Muscle layer of colon (tissue), 2 donors: ENCODE measurements at regions not wholly inside any gene's neighbourhood (a gene's known extent, or its start where the extent isn't known, plus 50 kb on each side); places are given as distances from the start of the nearest gene placed in this dataset.

Source experiments
- H3K27ac ChIP-seq: one replicate; pipeline ENCODE4 v1.7.0; 2013; ENCODE audit warnings: low read depth, mild to moderate bottlenecking, low read length, moderate library complexity
- H3K27me3 ChIP-seq, 2 donors: one replicate each; pipeline ENCODE4 v1.7.0; 2013; ENCODE audit warnings: low read length in 2 of 2, mild to moderate bottlenecking in 2 of 2; ENCODE audit not compliant: insufficient read depth in 2 of 2, control insufficient read depth in 1 of 2
- H3K36me3 ChIP-seq: one replicate; pipeline ENCODE4 v1.7.0; 2013; ENCODE audit warnings: mild to moderate bottlenecking, low read length; ENCODE audit not compliant: insufficient read depth
- H3K4me1 ChIP-seq: one replicate; pipeline ENCODE4 v1.7.0; 2013; ENCODE audit warnings: mild to moderate bottlenecking, low read length; ENCODE audit not compliant: insufficient read depth
- H3K4me3 ChIP-seq, 2 donors: one replicate each; pipeline ENCODE4 v1.7.0; 2013; ENCODE audit warnings: low read length in 2 of 2, low read depth in 1 of 2, mild to moderate bottlenecking in 1 of 2, moderate library complexity in 1 of 2
- H3K9ac ChIP-seq: one replicate; pipeline ENCODE4 v1.7.0; 2013; ENCODE audit warnings: low read length
- H3K9me3 ChIP-seq: one replicate; pipeline ENCODE4 v1.7.0; 2013; ENCODE audit warnings: mild to moderate bottlenecking, low read length
- donor health status: abdominal sarcoma.
- donor health status: Adenocarcinoma of cecum.

- no peaks in the 10 kb centered on the region for H3K9me3 ChIP-seq
- no peaks in the 10 kb centered on the region for H3K27me3 ChIP-seq
- H3K9ac ChIP-seq = no peak overlapping the region
- H3K4me1 ChIP-seq = no peaks in the 10 kb centered on the region
- no peak overlapping the region for H3K4me3 ChIP-seq
- no peaks in the 10 kb centered on the region for H3K36me3 ChIP-seq
- no peak overlapping the region for H3K27ac ChIP-seq
These were observed 746.6 kb upstream of the ACO1 start for GRCh38 chr9:31637861-31638260.

- H3K4me3 ChIP-seq = no peak overlapping the region
- no peaks in the 10 kb centered on the region for H3K36me3 ChIP-seq
- H3K9me3 ChIP-seq = no peaks in the 10 kb centered on the region
- no peak overlapping the region for H3K27ac ChIP-seq
- no peaks in the 10 kb centered on the region for H3K4me1 ChIP-seq
- no peaks in the 10 kb centered on the region for H3K27me3 ChIP-seq
- no peak overlapping the region for H3K9ac ChIP-seq
These were observed 745.0 kb upstream of the ACO1 start for GRCh38 chr9:31639451-31639850.

GRCh38 chr9:31669311-31669710 is 715.1 kb upstream of the ACO1 start:
- no peaks in the 10 kb centered on the region for H3K4me1 ChIP-seq
- H3K9me3 ChIP-seq = no peaks in the 10 kb centered on the region
- no peak overlapping the region for H3K27ac ChIP-seq
- H3K9ac ChIP-seq = no peak overlapping the region
- H3K27me3 ChIP-seq = no peaks in the 10 kb centered on the region
- no peak overlapping the region for H3K4me3 ChIP-seq
- no peaks in the 10 kb centered on the region for H3K36me3 ChIP-seq

- Histone ChIP-seq H3K27me3 (no peaks in the 10 kb centered on the region), H3K4me3 (no peak overlapping the region), H3K9ac (no peak overlapping the region), H3K9me3 (no peaks in the 10 kb centered on the region), H3K4me1 (no peaks in the 10 kb centered on the region), H3K27ac (no peak overlapping the region), H3K36me3 (no peaks in the 10 kb centered on the region)
These were observed 713.4 kb upstream of the ACO1 start for GRCh38 chr9:31671011-31671410.

- Histone ChIP-seq H3K27ac (no peak overlapping the region), H3K4me1 (no peaks in the 10 kb centered on the region), H3K4me3 (no peak overlapping the region), H3K27me3 (no peaks in the 10 kb centered on the region), H3K36me3 (no peaks in the 10 kb centered on the region), H3K9ac (no peak overlapping the region), H3K9me3 (no peaks in the 10 kb centered on the region)
These were observed 710.2 kb upstream of the ACO1 start for GRCh38 chr9:31674264-31674663.

GRCh38 chr9:31677415-31677814 is 707.0 kb upstream of the ACO1 start:
- Histone ChIP-seq H3K27me3 (no peaks in the 10 kb centered on the region), H3K27ac (no peak overlapping the region), H3K4me3 (no peak overlapping the region), H3K9me3 (no peaks in the 10 kb centered on the region), H3K4me1 (no peaks in the 10 kb centered on the region), H3K9ac (no peak overlapping the region), H3K36me3 (no peaks in the 10 kb centered on the region)

- H3K27ac ChIP-seq = no peak overlapping the region
- H3K4me1 ChIP-seq = no peaks in the 10 kb centered on the region
- H3K4me3 ChIP-seq = no peak overlapping the region
- no peaks in the 10 kb centered on the region for H3K27me3 ChIP-seq
- H3K36me3 ChIP-seq = no peaks in the 10 kb centered on the region
- H3K9me3 ChIP-seq = no peaks in the 10 kb centered on the region
- H3K9ac ChIP-seq = no peak overlapping the region
These were observed 706.6 kb upstream of the ACO1 start for GRCh38 chr9:31677877-31678276.

GRCh38 chr9:31683116-31683515 is 701.3 kb upstream of the ACO1 start:
- no peaks in the 10 kb centered on the region for H3K36me3 ChIP-seq
- H3K4me1 ChIP-seq = no peaks in the 10 kb centered on the region
- H3K27ac ChIP-seq = no peak overlapping the region
- no peaks in the 10 kb centered on the region for H3K27me3 ChIP-seq
- H3K9me3 ChIP-seq = no peaks in the 10 kb centered on the region
- H3K9ac ChIP-seq = no peak overlapping the region
- H3K4me3 ChIP-seq = no peak overlapping the region

- H3K9me3 ChIP-seq = no peaks in the 10 kb centered on the region
- H3K27me3 ChIP-seq = no peaks in the 10 kb centered on the region
- H3K36me3 ChIP-seq = no peaks in the 10 kb centered on the region
- no peak overlapping the region for H3K9ac ChIP-seq
- no peaks in the 10 kb centered on the region for H3K4me1 ChIP-seq
- no peak overlapping the region for H3K27ac ChIP-seq
- H3K4me3 ChIP-seq = no peak overlapping the region
These were observed 686.5 kb upstream of the ACO1 start for GRCh38 chr9:31697956-31698355.

GRCh38 chr9:31699836-31700235 is 684.6 kb upstream of the ACO1 start:
- Histone ChIP-seq H3K36me3 (no peaks in the 10 kb centered on the region), H3K9me3 (no peaks in the 10 kb centered on the region), H3K4me1 (no peaks in the 10 kb centered on the region), H3K27ac (no peak overlapping the region), H3K4me3 (no peak overlapping the region), H3K9ac (no peak overlapping the region), H3K27me3 (no peaks in the 10 kb centered on the region)

- Histone ChIP-seq H3K27ac (no peak overlapping the region), H3K9me3 (no peaks in the 10 kb centered on the region), H3K9ac (no peak overlapping the region), H3K27me3 (no peaks in the 10 kb centered on the region), H3K4me1 (no peaks in the 10 kb centered on the region), H3K4me3 (no peak overlapping the region), H3K36me3 (no peaks in the 10 kb centered on the region)
These were observed 684.0 kb upstream of the ACO1 start for GRCh38 chr9:31700252-31701045.

- no peak overlapping the region for H3K9ac ChIP-seq
- H3K36me3 ChIP-seq = no peaks in the 10 kb centered on the region
- no peak overlapping the region for H3K27ac ChIP-seq
- H3K9me3 ChIP-seq = no peaks in the 10 kb centered on the region
- H3K4me1 ChIP-seq = no peaks in the 10 kb centered on the region
- H3K27me3 ChIP-seq = no peaks in the 10 kb centered on the region
- H3K4me3 ChIP-seq = no peak overlapping the region
These were observed 681.5 kb upstream of the ACO1 start for GRCh38 chr9:31702957-31703356.
